Hepatocyte (in vitro differentiated cells): ENCODE measurements at regions not wholly inside any gene's neighbourhood (a gene's known extent, or its start where the extent isn't known, plus 50 kb on each side); places are given as distances from the start of the nearest gene placed in this dataset.

Experiments used
- CTCF ChIP-seq: fragments of 200-600 bp; sonication (generic); IDR thresholded peaks from 2 replicates; pipeline ENCODE4 v1.5.1; 2016; ENCODE audit warnings: antibody characterized with exemption, mild to moderate bottlenecking; ENCODE audit not compliant: poor library complexity
- EZH2 ChIP-seq: fragments of 200-600 bp; sonication (generic); IDR thresholded peaks from 2 replicates; pipeline ENCODE4 v1.6.1; 2016; ENCODE audit warnings: antibody characterized with exemption, mild to moderate bottlenecking, borderline replicate concordance
- EZH2phosphoT487 ChIP-seq: fragments of 200-600 bp; sonication (generic); IDR thresholded peaks from one replicate; pipeline ENCODE4 v1.6.1; 2018; ENCODE audit warnings: antibody characterized with exemption, mild to moderate bottlenecking, low read depth, moderate library complexity; ENCODE audit not compliant: unreplicated experiment, severe bottlenecking

DNA sequence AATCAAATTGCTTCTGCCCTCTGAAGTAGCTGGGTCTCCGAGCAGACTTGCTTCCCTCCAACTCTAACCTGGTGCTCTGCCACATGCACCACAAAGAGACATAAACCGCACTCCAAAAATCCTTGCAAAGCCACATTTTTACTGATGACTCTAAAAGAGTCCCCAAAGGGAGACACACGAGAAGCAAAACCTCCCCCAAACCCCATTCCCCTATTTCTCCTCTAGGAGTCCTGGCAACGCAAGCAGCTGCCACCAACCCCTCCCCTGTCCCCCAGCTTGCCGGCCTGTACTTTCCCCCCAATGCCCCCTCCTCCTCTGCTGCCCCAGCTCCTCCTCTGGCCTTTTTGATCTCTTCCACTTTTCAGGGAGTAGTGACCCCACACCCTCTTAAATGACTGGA is 180.1 kb upstream of the ARID1B start:
- no peak for TF ChIP-seq EZH2
- TF ChIP-seq CTCF, result no peak
- TF ChIP-seq EZH2phosphoT487, result no peak
